MM.1S (cell line): ENCODE measurements at regions not wholly inside any gene's neighbourhood (a gene's known extent, or its start where the extent isn't known, plus 50 kb on each side); places are given as distances from the start of the nearest gene placed in this dataset.

ENCODE experiments used
- EZH2 ChIP-seq: fragments of 300-600 bp; sonication (generic); optimal IDR thresholded peaks from 2 replicates; pipeline ENCODE3; 2017; ENCODE audit warnings: low read depth, mild to moderate bottlenecking, antibody characterized with exemption, low read length, mixed read lengths
- TF ChIP-seq, protein P1 (sequence below): fragments of 300-600 bp; sonication (generic); IDR thresholded peaks from 2 replicates; pipeline ENCODE4 v1.5.1; 2016; ENCODE audit warnings: antibody characterized with exemption, low read length, mixed read lengths

DNA sequence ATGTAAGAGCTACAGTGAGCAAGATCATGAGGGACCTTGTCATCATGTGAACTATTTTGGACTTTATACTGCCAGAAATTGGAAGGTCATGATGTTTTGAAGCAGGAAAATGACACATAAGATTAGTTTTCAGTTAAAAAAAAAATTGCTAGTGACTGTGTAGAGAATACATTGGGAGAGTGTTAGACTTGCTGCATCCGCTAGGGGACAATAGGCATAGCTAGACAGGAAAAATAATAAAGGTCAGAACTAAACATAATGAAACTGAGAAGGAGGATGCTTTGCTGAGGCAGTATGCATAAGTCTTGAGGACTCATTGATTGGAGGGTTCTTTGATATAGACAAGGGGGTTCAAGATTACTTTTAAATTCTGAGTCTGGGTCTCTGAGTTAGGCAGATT lies 275.8 kb upstream of the KCNH8 start:
- TF ChIP-seq, protein P1, sequence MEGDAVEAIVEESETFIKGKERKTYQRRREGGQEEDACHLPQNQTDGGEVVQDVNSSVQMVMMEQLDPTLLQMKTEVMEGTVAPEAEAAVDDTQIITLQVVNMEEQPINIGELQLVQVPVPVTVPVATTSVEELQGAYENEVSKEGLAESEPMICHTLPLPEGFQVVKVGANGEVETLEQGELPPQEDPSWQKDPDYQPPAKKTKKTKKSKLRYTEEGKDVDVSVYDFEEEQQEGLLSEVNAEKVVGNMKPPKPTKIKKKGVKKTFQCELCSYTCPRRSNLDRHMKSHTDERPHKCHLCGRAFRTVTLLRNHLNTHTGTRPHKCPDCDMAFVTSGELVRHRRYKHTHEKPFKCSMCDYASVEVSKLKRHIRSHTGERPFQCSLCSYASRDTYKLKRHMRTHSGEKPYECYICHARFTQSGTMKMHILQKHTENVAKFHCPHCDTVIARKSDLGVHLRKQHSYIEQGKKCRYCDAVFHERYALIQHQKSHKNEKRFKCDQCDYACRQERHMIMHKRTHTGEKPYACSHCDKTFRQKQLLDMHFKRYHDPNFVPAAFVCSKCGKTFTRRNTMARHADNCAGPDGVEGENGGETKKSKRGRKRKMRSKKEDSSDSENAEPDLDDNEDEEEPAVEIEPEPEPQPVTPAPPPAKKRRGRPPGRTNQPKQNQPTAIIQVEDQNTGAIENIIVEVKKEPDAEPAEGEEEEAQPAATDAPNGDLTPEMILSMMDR = no peak
- TF ChIP-seq EZH2 = no peak
